Stimulated activated naive CD4-positive, alpha-beta T cell treated with Interleukin-2 at 50 U/mL for 16 hours (primary cell): ENCODE measurements at regions not wholly inside any gene's neighbourhood (a gene's known extent, or its start where the extent isn't known, plus 50 kb on each side); places are given as distances from the start of the nearest gene placed in this dataset.
"Not testable (repeated sequence)": the region's sequence is repeated elsewhere in the genome, so short reads cannot be mapped to it uniquely, and the experiment has no call there.

Experiments used
- DNase-seq: peaks from one replicate; lab custom pipeline; 2025; lab: John Stamatoyannopoulos, UW

DNA sequence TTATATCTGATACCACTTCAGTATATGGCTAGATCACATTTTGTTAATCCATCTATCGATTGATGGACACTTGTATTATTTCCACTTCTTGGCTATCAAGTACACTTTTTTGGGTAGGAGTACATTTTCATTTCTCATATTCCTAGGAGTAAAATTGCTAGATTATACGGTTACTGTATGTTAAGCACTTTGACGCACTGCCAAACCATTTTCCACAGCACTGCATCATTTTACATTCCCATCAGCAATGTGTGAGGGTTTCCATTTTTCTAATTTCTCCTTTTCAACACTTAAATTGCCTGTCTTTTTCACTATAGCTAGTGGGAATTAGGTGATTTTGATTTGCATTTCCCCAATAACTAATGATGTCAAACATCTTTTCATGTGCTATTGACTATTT is 179.3 kb upstream of the B3GAT1 start:
- DNase-seq = no peak

DNA sequence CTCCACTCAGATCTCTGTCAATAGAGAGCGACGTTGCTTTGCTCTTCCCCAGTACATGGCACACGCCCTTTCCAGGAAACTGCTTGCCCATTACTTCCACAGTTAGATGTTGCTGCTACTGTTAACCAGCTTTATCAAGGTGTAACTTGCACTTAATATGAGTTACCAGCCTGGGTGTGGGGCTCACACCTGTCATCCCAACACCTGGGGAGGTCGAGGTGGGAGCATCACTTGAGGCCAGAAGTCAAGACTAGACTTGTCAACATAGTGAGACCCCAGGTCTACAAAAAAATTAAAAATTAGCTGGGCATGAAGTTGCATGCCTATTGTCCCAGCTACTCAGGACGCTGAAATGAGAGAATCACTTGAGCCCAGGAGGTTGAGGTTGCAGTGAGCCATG is 177.1 kb upstream of the B3GAT1 start:
- no peak for DNase-seq

DNA sequence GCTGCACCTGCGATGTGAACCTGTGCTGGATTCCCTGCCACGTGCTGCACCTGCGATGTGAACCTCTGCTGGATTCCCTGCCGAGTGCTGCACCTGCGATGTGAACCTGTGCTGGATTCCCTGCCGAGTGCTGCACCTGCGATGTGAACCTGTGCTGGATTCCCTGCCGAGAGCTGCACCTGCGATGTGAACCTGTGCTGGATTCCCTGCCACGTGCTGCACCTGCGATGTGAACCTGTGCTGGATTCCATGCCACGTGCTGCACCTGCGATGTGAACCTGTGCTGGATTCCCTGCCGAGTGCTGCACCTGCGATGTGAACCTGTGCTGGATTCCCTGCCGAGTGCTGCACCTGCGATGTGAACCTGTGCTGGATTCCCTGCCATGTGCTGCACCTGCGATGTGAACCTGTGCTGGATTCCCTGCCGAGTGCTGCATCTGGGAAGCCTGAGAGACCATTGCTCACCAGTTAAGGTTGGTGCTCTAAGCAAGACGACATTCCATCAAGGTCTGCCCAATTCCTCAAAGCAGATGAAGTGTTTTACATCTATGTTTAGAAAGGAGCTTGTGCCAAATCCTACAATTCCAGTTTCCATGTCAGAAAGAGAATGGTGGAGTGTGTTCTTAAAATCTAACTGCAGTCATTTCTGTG is 176.5 kb upstream of the B3GAT1 start:
- not testable (repeated sequence) for DNase-seq

DNA sequence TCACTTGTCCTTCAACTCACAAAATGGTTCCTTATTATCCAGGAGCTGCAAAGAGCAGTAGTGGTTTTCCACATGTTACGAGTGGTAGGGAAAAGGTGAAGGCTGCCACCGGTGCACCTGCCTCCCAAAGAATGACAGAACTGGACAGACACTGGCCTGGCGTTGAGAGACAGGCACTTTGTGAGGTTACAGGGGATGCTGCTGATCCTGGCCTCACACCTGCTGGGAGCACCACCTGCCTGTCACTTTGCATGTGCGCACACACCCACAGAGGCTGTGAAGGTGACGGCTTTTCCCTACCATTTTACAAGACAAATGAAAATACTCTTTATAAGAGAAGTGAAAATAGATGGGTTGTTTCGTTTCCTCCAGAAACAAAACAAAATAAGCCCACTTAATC is 175.3 kb upstream of the B3GAT1 start:
- no peak for DNase-seq

DNA sequence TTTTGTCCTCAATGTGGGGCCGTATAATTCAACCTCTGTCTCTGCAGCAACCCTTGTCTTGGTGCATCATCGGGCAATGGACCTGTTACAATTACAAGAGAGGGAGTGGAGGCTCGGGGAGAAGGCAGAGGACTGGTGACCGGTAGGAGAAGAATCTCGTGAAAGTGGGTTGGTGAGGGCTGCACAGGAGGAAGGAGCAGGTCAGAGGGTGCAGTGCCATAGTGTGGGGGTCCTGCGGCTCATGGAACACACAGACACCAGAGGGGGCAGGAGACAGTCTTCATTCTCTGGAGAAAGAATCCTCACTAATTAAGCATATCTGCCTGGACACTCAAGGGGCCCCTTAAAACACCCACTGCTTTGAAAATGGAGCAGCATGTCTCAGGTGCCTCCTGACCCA is 174.7 kb upstream of the B3GAT1 start:
- DNase-seq = no peak

DNA sequence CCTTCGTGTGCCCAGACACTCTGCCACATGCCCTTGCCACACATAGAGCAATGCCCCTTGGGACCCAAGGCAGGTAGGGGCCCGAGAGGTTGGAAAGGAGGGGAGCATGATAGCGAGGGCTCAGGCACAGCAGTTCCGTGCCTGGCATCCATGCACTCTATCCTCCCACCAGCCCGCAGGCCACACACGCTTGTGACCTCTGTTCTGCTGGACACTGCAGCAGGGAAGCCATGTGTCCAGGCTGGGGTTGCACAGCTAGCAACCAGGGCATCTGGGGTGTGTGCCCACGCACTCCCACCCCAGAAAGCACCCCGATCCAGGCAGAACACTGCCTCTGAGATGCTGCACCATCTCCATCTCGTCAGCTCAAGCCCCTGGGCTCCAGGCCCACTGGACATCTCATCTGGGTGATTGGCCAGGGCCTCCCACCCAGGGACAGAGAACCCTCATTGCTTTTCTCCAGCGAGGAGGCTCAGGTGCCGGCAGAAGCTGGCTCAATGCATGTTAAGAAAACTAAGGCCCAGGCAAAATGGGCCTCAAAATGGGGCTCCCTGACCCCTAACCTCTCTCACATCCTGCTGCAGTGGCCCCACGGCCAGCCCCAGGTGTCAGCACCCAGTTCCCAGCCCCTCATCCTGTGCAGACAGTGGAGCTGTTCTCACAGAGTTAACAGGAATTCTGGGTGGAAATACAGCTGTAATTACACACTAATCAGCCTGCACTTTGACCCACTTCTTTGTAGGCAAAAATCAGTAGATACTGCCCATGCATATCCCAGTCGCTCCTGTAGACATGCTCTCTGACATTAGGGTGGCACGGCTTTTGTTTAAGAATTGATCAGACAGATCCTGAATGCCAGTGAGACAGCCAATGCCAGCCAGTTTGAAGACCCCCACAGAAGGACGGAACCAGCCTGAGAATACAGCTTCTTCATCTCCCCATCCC is 173.9 kb upstream of the B3GAT1 start:
- no peak for DNase-seq

DNA sequence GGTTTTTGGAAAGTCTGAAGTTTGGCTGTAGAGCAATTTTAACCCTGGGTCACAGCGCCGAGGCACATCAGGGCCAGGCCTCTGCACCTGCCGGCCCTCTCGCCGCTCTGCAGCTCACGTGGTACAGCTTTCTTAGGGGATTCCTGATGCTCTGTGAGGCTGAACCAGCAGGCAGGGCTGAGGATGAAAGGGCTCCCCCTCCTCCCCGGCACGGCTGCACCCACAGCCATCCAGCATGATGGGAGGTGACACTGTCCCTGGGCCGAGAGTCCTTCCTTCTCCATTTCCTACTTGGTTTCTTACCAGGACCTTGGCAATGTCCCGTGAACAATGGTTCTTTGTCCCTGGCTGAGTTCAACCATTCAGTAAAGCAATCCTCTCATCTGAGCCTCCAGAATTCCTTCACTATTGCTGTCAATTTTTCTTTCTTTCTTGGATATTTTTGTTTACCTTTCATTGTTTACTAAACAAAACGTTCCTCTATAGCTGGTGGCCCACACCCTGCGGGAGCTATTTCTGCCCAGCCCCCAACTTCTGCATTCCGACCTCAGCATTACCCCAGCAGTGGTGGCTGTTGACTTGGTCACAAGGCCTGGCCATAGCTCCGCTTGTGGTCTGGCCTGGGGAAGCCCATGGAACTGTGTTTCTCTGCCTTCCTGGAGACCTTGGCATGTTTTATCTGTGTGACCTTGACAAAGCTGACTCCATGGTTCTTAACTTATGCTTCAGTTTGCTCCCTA is 172.8 kb upstream of the B3GAT1 start:
- no peak for DNase-seq

DNA sequence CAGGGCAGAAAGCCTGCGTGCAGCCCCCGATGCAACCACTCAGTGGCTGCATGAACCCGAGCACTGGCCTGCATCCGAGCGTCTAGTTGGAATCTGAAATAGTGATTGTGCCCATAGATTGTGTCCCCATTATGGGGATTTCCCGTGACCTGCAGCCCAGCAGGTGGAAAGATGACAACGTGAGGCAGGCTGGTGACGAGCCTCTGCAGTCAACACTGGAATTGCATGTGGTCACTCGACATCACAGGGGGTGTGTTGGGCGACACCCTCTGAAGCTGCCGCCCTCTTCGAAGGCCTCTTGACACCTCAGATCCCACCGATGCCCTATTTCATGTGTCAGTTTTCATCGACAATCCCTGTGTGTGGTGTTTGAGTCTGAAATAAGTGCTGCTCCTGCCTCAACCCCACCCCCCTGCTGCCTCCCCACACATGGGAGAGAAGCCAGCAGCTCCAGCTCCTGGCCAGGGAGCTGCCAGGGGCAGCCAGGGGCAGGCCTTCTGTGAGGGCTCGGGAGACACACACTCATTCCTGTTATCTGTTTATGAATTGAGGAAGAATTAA is 172.0 kb upstream of the B3GAT1 start:
- no peak for DNase-seq

DNA sequence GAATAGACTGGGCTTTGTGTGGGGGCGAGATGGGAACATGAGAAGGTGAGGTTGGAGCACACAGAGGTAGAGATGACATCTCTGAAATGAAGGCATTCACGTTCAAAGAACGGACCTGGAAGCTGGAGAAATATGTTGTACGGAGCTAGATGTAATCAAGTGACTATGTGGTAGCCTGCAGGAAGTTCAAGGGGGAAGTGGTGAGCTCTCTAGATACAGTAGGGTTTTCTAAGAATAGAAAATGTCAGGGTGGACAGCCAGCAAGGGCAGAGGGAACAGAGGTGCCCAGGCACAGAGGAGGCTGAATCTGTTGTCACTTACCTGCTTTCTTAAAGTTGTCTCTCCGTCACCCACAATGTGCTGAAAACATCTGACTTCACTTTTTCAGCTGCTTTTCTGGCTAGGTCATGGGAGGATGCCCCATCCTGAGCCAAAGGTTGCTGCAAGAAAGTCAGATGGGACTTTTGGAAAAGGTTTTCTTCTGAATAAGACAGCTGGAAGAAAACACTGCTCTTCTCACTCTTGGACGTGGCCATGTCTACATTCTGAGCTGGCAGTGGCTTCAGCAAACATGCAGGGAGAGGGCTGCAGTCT is 171.5 kb upstream of the B3GAT1 start:
- no peak for DNase-seq

DNA sequence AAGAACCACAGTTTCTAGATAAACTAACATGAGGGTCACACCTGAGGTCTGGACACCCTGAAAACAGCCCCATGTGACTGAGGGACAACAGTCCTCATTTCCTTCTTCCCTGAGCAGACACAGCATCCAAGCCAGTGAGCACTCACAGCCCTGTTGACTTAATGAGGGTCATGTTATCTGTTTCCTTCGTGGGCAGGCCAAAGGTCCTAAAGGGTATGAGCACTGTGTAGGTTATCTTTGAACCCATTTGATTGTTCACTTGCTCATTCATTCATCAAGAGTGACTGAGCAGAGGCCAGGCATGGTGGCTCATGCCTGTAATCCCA is 170.7 kb upstream of the B3GAT1 start:
- DNase-seq = no peak

DNA sequence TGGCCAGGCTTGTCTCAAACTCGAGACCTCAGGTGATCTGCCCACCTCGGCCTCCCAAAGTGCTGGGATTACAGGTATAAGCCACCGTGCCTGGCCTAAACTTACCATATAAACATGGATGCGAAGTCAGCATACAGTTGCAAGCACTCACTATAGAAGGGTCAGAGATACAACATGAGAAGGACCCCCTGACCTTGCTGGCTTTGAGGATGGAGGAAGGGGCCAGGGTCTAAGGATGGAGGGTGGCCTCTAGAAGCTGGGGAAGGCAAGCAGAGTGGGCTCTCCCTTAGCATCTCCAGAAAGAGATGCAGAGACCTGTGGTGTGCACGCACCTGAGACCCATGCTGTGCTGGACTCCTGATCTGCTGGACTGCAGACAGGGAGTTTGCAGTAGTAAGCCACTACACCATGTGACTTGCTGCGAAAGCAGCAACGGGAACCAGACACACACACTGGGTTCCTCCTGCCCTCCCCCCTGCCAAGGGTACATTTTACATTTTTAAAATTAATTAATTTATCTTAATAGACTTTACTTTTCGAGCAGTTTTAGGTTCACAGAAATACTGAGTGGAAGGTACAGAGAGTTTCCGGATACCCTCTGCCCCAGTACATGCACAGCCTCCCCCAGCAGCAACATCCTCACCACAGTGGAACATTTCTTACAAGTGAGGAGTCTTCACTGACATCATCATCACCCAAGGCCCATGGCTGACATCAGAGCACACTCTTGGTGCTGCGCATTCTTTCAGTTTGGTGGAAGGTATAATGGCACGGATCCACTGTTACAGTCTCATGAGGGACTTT is 170.1 kb upstream of the B3GAT1 start:
- DNase-seq = no peak

DNA sequence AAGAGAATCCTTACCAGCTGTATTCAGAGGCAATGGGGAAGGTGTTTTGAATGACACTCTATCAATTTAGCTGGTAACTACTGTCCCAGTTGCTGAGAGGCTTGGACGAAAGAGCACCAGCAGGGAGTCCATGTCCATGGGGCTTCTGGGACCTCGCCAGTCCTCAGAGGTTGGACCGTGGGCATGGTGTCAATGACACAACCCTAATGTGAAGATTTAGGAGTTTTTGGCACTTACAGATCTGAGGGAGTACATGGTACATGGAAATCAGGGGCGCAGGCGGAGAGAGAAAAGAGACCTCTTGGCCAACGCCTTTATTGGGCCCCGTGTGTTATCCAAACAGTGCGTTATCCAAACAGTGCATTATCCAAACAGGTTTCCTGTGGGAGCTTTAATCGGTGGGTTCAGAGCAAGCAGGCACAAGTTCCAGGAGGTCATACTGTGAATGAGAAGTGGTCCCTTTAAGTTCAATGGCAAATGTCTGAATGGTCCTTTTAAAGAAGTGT is 169.1 kb upstream of the B3GAT1 start:
- DNase-seq = no peak

DNA sequence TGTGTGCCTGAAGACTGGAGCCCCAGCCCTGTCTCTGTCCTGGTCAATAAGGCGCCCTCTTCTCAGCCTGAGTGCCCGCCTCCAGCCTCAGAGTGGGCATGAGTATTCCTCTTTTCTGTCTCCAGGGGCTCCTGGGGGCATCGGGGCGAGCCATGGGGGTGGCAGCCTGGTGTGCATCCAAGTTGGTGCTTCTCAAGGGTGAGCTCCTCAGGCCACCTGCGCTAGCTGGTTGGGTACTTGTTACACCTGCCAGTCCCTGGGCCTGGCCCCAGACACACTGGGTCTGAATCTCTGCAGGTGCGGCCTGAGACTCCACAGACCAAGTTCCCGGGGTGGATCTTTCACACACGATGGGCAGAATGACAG is 168.6 kb upstream of the B3GAT1 start:
- no peak for DNase-seq

DNA sequence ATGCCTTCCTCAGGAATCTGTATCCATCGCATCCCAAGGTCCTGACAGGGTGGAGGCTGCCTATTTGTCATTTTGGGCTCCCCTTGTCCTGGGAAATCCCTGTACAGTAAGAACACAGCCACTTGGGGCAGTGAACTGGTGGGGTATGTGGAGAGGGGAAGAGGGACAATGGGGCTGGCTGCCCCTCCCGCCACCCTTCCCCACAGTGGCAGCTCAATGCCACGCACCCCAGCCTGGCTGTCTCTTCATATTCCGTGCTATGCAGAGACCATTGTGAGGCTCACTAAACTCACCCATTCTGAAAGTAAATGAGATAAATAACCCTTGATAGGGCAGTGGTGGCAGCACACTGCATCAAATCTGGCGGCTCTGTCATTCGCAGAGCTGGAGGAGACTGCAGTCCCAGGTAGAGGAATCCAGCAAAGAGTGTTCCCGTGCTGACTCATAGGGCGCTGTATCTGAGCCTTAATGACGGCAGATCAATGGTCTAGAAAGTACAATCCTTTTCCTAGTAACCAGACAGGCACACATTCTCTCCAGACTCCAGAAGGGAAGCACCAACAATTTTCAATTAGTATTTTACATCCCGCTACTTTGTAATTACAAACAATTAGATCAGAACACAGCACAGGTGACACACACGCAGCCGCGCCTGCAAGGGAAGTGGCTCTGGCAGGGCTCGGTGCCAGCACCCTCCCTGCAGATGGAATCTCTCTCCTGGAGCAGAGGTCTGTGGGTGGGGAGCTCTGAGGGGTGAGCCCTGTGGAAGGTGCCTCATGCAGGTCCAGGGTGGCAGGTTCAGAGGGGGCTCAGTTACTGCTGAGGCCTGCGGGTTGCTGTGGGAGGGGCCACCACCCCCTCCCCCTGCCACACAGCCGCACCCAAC is 167.9 kb upstream of the B3GAT1 start:
- DNase-seq = no peak

DNA sequence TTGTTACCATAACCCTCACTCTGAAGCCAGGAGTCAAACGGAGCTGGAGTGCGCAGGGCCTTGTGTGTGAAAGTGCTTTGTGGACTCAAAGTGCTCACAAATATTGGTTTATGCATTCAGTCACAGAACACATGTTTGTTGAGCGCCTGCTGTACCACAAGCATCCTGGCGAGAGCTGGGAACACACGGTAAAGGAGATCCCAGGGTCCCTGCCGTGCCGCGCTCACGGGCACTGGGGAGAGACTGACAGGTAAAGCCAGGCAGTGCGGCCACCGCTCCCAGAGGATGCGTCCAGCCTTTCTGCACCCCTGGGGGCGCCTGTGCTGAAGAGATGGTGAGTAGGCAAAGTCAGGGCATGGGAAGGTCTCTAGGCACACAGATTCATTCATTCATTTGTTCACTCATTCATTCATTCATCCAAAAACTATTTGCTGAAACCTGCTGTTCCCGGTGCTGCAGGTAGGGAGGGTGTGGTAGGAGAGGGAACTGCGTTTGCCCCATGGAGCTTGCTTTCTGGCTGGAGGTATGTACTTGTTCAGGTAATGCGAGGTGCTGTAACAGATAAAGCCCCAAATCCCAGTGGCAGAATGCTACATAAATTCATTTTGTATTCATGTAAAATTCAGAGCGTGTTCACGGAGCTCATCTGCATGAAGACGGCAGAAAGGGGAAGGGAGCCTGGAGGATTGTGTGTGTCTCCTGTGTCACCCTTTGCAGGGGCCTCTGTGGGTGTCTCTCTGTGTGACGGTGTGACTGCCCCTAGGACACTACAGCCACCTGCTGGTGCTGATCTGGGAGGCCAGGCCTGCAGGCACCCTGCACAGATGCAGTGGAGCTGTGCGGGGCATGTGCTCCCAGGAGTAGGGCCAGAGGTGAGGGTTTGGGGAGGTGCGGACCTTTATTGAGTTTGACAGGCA is 167.0 kb upstream of the B3GAT1 start:
- DNase-seq = no peak

DNA sequence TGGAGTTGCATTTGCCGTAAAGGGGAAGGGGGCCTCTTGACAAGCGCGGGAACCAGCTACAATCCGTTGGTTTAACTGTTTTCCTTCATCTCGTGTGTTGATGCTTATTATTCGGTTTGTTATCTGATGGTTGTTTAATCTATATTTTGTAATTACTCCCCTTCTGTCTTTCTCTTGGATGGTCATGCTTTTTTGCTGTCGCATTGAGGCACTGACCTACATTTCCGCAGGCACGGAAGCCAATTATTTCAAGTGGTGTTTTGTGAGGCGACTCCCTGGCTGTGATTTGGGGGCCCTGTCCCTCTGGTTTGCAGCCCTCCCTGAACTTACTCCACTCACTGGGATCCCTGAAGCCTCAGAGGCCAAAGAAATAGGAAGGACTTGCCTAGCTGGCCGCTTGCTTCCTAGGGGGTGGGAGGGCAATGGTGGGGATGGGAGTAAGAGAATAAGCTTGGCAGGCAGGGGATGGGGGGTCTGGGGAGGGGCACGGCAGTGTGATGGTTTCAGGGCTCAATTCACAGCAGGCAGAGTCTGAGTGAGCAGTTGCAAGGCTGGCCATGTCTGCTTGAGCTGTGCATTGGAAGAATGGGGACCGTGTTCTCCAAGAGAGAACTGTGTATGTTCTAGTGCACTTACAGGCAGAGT is 165.8 kb upstream of the B3GAT1 start:
- no peak for DNase-seq

DNA sequence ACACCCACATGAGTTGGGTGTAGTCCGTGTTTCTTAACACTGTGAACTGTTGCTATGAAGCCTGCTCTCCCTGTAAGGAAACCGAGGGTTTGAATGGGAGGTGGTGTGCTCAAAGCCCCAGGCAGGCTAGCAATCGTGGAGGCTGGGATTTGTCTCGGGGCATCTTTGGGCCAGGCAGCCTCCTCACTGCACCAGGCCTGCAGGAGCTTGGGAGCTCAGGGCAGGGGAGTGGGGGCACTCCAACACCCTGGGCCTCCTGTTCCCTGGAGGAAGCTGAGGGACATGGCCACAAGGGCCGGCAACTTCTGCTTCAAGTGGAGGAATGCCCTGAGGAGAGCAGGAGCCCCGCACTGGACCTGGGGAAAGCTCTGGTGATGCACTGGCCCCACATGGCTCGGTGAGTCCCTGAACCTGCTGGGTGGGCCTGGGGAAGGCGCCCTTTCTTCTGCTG is 164.7 kb upstream of the B3GAT1 start:
- no peak for DNase-seq

DNA sequence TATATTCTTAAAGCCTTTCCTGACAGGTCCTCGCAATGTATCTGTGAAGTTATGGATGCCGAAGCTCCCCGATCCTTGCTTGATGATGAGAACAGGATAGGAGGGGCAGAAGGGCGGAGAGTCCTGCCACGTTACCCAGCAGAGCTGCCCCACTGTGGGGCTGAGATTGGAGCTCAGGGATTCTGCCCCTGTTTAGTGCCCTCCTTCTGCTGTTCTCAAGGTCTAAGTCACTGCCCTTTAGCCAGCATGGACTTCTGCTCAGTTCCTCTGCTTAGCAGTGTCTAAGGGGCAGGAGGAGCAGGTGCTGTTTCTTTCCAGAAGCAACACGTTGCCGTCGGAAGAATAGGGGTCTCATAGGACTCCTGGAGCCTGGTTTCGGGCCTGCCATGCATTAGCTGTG is 164.2 kb upstream of the B3GAT1 start:
- DNase-seq = no peak
